Calu3 (cell line): ENCODE measurements at regions not wholly inside any gene's neighbourhood (a gene's known extent, or its start where the extent isn't known, plus 50 kb on each side); places are given as distances from the start of the nearest gene placed in this dataset.

Experiments
- BruUV-seq: library from RNA; stranded (reverse); fragments of 400-500 nt; replicated peaks from 2 replicates; lab custom pipeline; 2021; lab: Mats Ljungman, UMichigan
- CTCF ChIA-PET: fragments of 300-600 bp; sonication (Branson Sonifier 250); formaldehyde crosslinking; loops from one replicate; lab custom pipeline; 2022; ENCODE audit warnings: antibody characterized with exemption; lab: Charles Lee
- DNase-seq: peaks from one replicate; pipeline ENCODE4 v3.0.0; 2022
- H3K27ac Mint-ChIP-seq: one replicate; pipeline ENCODE4 v1.8.0; 2022; ENCODE audit warnings: mixed read lengths; ENCODE audit not compliant: unreplicated experiment
- H3K27me3 Mint-ChIP-seq: one replicate; pipeline ENCODE4 v1.8.0; 2022; ENCODE audit warnings: mixed read lengths; ENCODE audit not compliant: unreplicated experiment
- H3K36me3 Mint-ChIP-seq: one replicate; pipeline ENCODE4 v1.8.0; 2022; ENCODE audit warnings: mild to moderate bottlenecking, moderate library complexity, mixed read lengths; ENCODE audit not compliant: insufficient read depth, unreplicated experiment
- H3K4me1 Mint-ChIP-seq: one replicate; pipeline ENCODE4 v1.8.0; 2022; ENCODE audit warnings: mild to moderate bottlenecking, low read depth, mixed read lengths; ENCODE audit not compliant: unreplicated experiment
- H3K4me3 Mint-ChIP-seq: one replicate; pipeline ENCODE4 v1.8.0; 2022; ENCODE audit warnings: mild to moderate bottlenecking, low read depth, moderate library complexity, mixed read lengths; ENCODE audit not compliant: unreplicated experiment
- H3K9me3 Mint-ChIP-seq: one replicate; pipeline ENCODE4 v1.8.0; 2022; ENCODE audit warnings: low read depth, mixed read lengths; ENCODE audit not compliant: unreplicated experiment
- intact Hi-C: fragments of 100-400 bp; cut with micrococcal nuclease; formaldehyde crosslinking; loops from one replicate; pipeline ENCODE4 v1.10.0; 2022; ENCODE audit not compliant: unreplicated experiment
- TF ChIP-seq, protein P1 (sequence below): fragments of 200-600 bp; IDR thresholded peaks from one replicate; pipeline ENCODE4 v1.8.0; 2022; ENCODE audit warnings: antibody characterized with exemption; ENCODE audit not compliant: unreplicated experiment

DNA sequence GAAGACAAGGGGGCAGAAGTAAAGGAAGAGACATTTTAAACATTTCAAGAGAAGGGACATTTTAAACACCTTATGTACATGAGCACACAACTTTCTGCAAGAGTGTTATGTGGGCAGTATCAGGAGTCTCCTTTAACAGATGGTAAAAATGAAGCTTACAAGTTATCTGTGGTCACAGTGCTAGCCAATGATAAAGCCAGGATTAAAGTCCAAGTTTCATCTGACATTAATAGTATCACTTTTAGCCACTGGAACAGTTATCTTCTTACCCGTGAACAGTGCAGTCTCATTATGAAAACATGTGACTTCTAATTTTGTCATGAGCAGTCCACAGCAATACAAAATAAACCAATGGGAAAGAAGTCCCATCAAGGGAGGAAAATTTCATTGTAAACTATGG lies 627.9 kb upstream of the AGA start:
- CTCF ChIA-PET, result no interaction called here
- Mint-ChIP-seq H3K4me3 (no peak overlapping the region), H3K4me1 (no peaks in the 10 kb centered on the region), H3K9me3 (no peaks in the 10 kb centered on the region), H3K36me3 (no peaks in the 10 kb centered on the region), H3K27ac (no peak overlapping the region), H3K27me3 (no peaks in the 10 kb centered on the region)
- TF ChIP-seq, protein P1, sequence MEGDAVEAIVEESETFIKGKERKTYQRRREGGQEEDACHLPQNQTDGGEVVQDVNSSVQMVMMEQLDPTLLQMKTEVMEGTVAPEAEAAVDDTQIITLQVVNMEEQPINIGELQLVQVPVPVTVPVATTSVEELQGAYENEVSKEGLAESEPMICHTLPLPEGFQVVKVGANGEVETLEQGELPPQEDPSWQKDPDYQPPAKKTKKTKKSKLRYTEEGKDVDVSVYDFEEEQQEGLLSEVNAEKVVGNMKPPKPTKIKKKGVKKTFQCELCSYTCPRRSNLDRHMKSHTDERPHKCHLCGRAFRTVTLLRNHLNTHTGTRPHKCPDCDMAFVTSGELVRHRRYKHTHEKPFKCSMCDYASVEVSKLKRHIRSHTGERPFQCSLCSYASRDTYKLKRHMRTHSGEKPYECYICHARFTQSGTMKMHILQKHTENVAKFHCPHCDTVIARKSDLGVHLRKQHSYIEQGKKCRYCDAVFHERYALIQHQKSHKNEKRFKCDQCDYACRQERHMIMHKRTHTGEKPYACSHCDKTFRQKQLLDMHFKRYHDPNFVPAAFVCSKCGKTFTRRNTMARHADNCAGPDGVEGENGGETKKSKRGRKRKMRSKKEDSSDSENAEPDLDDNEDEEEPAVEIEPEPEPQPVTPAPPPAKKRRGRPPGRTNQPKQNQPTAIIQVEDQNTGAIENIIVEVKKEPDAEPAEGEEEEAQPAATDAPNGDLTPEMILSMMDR, result no peak
- intact Hi-C loops, result no loop called here
- no TSS peak for BruUV-seq
- DNase-seq, result no peak

DNA sequence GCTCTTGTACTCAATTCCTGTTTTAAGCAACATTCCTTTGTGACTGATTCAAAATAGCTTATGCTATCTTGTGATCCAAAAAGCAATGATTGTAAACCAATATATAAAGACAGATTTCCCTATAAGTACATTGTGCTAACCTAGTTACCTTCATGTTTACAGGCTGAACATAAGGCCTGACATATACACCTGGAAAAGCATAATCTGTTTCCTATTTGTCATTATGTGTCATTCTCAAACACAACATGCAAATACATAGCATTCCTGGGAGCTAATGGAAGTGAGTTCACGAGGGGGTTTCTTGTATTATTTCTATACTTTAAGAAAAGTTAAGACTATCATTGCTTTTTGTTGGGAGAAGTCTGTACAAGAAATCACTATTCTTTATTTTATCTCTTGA lies 638.1 kb upstream of the AGA start:
- no TSS peak for BruUV-seq
- H3K27me3 Mint-ChIP-seq, result no peaks in the 10 kb centered on the region
- TF ChIP-seq, protein P1, result no peak
- peaks cover 12% of the 10 kb centered on the region for H3K4me1 Mint-ChIP-seq
- H3K9me3 Mint-ChIP-seq, result no peaks in the 10 kb centered on the region
- intact Hi-C loops, result no loop called here
- no peaks in the 10 kb centered on the region for H3K36me3 Mint-ChIP-seq
- peak overlapping the region; percentile 9 for H3K27ac Mint-ChIP-seq
- DNase-seq, result no peak
- CTCF ChIA-PET, result no interaction called here
- no peak overlapping the region for H3K4me3 Mint-ChIP-seq

DNA sequence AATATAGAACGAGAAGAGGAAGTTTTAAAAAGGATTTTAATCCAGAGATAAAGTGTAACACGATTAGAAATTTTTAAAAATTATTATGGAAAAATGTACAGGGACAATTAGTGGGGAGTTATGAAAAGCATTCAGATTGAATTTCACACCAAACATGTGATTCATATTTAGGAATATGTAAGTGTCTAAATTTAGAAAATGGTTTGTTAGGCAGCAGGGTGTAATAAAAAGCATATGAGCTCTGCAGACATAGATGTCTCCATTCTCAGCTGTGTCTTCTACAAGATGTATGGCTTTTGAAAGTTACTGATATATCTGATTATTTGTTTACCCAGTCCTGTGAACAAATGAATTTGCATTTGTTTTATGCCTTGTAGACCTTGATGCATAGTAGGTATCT lies 638.9 kb upstream of the AGA start:
- Mint-ChIP-seq H3K9me3 (no peaks in the 10 kb centered on the region), H3K27me3 (no peaks in the 10 kb centered on the region), H3K4me3 (no peak overlapping the region), H3K4me1 (peaks cover 12% of the 10 kb centered on the region), H3K27ac (no peak overlapping the region), H3K36me3 (no peaks in the 10 kb centered on the region)
- no TSS peak for BruUV-seq
- DNase-seq, result no peak
- TF ChIP-seq, protein P1, result no peak
- CTCF ChIA-PET, result no interaction called here
- intact Hi-C loops, result no loop called here

DNA sequence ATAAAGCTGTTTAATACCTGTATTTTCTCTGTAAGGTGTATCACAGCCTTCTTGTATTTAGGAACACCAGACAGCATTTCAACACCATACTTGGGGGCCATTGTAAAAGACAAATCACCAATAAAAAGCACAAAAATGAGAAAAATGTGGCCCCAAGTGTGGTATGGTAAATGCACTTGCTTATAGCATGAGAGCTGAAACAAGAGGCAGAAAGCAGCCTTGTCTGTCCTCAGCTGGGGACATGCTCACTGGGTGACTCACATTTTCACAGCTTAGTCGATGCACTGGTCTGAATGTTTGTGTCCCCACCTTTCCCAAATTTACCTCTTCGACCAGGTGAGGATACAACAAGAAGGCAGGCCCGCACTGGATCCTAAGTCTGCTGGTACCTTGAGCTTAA lies 639.7 kb upstream of the AGA start:
- BruUV-seq, result no TSS peak
- Mint-ChIP-seq H3K4me3 (no peak overlapping the region), H3K9me3 (no peaks in the 10 kb centered on the region), H3K4me1 (peaks cover 12% of the 10 kb centered on the region), H3K27ac (no peak overlapping the region), H3K27me3 (no peaks in the 10 kb centered on the region), H3K36me3 (no peaks in the 10 kb centered on the region)
- intact Hi-C loops, result no loop called here
- TF ChIP-seq, protein P1, result no peak
- CTCF ChIA-PET, result interaction anchor here (0.6 kb wide), 1 partner anchor 202 kb away, joined by 3 read pairs; no protein-coding TSS in a partner anchor
- no peak for DNase-seq
